PC-9 (cell line): ENCODE measurements at regions not wholly inside any gene's neighbourhood (a gene's known extent, or its start where the extent isn't known, plus 50 kb on each side); places are given as distances from the start of the nearest gene placed in this dataset.
A peak's percentile ranks its signal among the peaks of the same experiment; 100 is the strongest.
"Not testable (repeated sequence)": the region's sequence is repeated elsewhere in the genome, so short reads cannot be mapped to it uniquely, and the experiment has no call there.

Source experiments
- BruUV-seq: library from RNA; stranded (reverse); fragments of 400-500 nt; replicated peaks from 2 replicates; lab custom pipeline; 2021; lab: Mats Ljungman, UMichigan
- CTCF ChIA-PET: fragments of 300-600 bp; sonication (Branson Sonifier 250); formaldehyde crosslinking; loops from one replicate; lab custom pipeline; 2022; ENCODE audit warnings: antibody characterized with exemption; lab: Charles Lee
- POLR2A ChIA-PET: fragments of 300-600 bp; sonication (Branson Sonifier 250); formaldehyde crosslinking; loops from one replicate; lab custom pipeline; 2022; ENCODE audit warnings: antibody characterized with exemption; ENCODE audit not compliant: unreplicated experiment; lab: Charles Lee
- DNase-seq, 2 experiments: peaks; one replicate each; pipeline versions ENCODE4 v3.0.0 to v3.0.0-alpha.2; 2015 to 2022; ENCODE audit warnings: mixed read lengths in 1 of 2
- H2AFZ ChIP-seq: fragments of 200-600 bp; sonication (generic); 2 replicates; pipeline ENCODE4 v1.8.1; 2017; ENCODE audit warnings: antibody characterized with exemption
- H3F3A ChIP-seq: fragments of 200-600 bp; sonication (generic); 2 replicates; pipeline ENCODE4 v1.8.1; 2017; ENCODE audit warnings: antibody characterized with exemption, mild to moderate bottlenecking, low read depth; ENCODE audit not compliant: insufficient read depth
- H3K27ac ChIP-seq: fragments of 200-600 bp; sonication (generic); 2 replicates; pipeline ENCODE4 v1.6.1; 2016; ENCODE audit warnings: mixed run types
- H3K27me3 ChIP-seq: fragments of 200-600 bp; sonication (generic); 2 replicates; pipeline ENCODE4 v1.6.1; 2016; ENCODE audit warnings: low read depth, mixed run types; ENCODE audit not compliant: insufficient read depth
- H3K36me3 ChIP-seq: fragments of 200-600 bp; sonication (generic); 2 replicates; pipeline ENCODE4 v1.6.1; 2016; ENCODE audit warnings: low read depth, mixed run types
- H3K4me1 ChIP-seq: fragments of 200-600 bp; sonication (generic); replicated peaks from 2 replicates; pipeline ENCODE4 v1.6.1; 2016; ENCODE audit warnings: mixed run types; ENCODE audit not compliant: insufficient read depth
- H3K4me2 ChIP-seq: fragments of 200-600 bp; sonication (generic); 2 replicates; pipeline ENCODE4 v1.6.1; 2017; ENCODE audit warnings: mixed run types
- H3K4me3 ChIP-seq: fragments of 200-600 bp; sonication (generic); 2 replicates; pipeline ENCODE4 v1.6.1; 2016; ENCODE audit warnings: mixed run types
- H3K79me2 ChIP-seq: fragments of 200-600 bp; sonication (generic); 2 replicates; pipeline ENCODE4 v1.6.1; 2017; ENCODE audit warnings: low read depth, mixed run types
- H3K9me2 ChIP-seq: fragments of 200-600 bp; sonication (generic); 2 replicates; pipeline ENCODE4 v1.8.1; 2017; ENCODE audit warnings: mild to moderate bottlenecking; ENCODE audit not compliant: insufficient read depth
- H3K9me3 ChIP-seq: fragments of 200-600 bp; sonication (generic); 2 replicates; pipeline ENCODE4 v1.8.1; 2016; ENCODE audit warnings: low read depth; ENCODE audit not compliant: insufficient read depth
- H4K20me1 ChIP-seq: fragments of 200-600 bp; sonication (generic); 2 replicates; pipeline ENCODE4 v1.8.1; 2017; ENCODE audit not compliant: insufficient read depth
- intact Hi-C: fragments of 100-400 bp; cut with micrococcal nuclease; formaldehyde crosslinking; loops from one replicate; pipeline ENCODE4 v1.10.0; 2022; ENCODE audit not compliant: unreplicated experiment

DNA sequence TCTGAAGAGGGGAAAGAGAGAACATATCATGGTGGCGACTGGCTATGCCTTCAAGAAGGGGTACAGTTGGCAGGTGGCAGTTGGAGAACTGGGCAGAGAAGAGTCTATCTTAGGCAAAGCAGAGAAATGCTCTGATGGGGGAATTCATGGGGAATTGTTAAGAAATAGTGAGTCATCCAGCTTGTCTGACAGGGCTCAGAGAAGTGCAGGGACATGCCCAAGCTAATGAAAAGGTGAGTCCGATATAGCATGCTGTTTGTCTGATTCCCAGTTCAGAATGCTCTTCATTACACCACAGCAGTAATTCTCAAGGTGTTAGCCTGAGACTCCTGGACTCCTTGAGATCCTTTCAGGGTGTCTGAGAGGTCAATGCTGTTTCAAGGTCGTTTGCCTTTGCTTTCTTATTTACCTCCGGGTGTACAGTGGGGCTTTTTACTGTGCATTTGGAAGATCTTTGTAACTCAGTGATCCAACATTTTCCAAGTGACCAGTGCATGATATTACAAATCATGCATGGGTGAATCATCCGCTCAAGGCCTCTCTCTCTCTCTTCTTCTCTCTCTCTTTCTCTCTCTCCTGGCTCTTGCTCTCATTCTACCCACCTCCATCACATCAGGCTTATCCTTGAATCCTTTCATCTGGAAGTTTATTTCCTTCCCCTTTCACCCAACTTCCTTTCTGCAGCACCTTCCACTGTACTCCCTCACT, 51.5 kb upstream of the PAX8 start:
- Histone ChIP-seq H3F3A (peaks cover 28% of the 10 kb centered on the region), H3K27ac (peak overlapping the region; percentile 57), H3K4me2 (peak overlapping the region; percentile 52), H3K4me1 (peaks cover 41% of the 10 kb centered on the region)
- H3K36me3 ChIP-seq, H2AFZ ChIP-seq, H3K79me2 ChIP-seq, CTCF ChIA-PET, BruUV-seq, H3K27me3 ChIP-seq, H3K9me2 ChIP-seq, H4K20me1 ChIP-seq, H3K9me3 ChIP-seq, H3K4me3 ChIP-seq, intact Hi-C loops: not testable (repeated sequence)
- DNase-seq: peak; percentile 19 to 75
- POLR2A ChIA-PET: interaction anchor here (0.7 kb wide), 1 partner anchor 13 kb away, joined by 3 read pairs; no protein-coding TSS in a partner anchor

DNA sequence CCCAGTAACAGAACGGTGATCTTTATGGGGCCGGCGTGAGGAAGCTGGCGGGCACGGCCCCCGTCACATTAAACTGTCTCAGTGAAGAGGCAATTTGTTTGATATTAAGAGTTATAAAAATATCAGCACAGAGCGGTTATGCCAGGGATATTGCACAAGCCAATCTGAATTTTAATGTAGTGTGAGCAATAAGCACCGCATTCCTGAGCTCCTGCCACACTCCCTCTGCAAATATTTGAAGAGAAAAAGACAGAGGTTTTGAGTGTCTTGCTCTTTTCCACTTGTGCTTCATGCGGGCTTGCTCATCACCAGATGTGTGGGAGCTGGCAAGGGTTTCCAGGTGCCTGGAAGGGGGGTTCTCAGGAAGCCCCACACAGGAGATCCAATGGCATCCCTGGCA, 50.3 kb upstream of the PAX8 start:
- CTCF ChIA-PET, H4K20me1 ChIP-seq, BruUV-seq, H2AFZ ChIP-seq, H3K36me3 ChIP-seq, H3K9me3 ChIP-seq, H3K79me2 ChIP-seq, H3K4me3 ChIP-seq, intact Hi-C loops, POLR2A ChIA-PET, H3K27me3 ChIP-seq, H3K9me2 ChIP-seq: not testable (repeated sequence)
- peaks cover 28% of the 10 kb centered on the region for H3F3A ChIP-seq
- H3K4me1 ChIP-seq: peaks cover 45% of the 10 kb centered on the region
- H3K27ac ChIP-seq: peak overlapping the region; percentile 23; the same call in 1 of the 2 replicates
- DNase-seq: peak in 1 of 2 experiments; percentile 64
- peak overlapping the region; percentile 52; the same call in 1 of the 2 replicates for H3K4me2 ChIP-seq

DNA sequence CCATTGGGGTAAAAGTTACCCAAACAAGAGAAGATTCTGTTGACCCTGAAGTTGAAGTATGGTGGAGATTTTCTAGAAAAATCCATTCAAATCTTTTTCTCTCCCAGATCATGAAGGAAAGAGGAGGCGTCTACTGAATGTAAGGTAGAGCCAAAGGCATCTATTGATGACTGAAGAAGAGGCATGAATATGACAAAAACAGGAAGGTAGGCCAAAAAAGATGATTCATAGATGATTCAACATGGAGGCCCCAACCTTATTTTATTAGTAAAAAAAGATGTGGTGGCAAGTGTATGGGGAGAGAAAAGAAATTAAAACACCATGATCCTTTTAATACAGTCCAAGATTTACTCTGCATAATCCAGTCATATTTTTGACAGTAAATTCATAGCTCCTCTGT, 49.9 kb upstream of the PAX8 start:
- DNase-seq, H3K9me2 ChIP-seq, intact Hi-C loops, H3K36me3 ChIP-seq, H4K20me1 ChIP-seq, H2AFZ ChIP-seq, BruUV-seq, CTCF ChIA-PET, H3K4me3 ChIP-seq, H3K9me3 ChIP-seq, H3K79me2 ChIP-seq, H3K27me3 ChIP-seq, POLR2A ChIA-PET: not testable (repeated sequence)
- H3K4me1 ChIP-seq: peaks cover 45% of the 10 kb centered on the region
- peak overlapping the region; percentile 52 for H3K4me2 ChIP-seq
- peak overlapping the region; percentile 23; the same call in 1 of the 2 replicates for H3K27ac ChIP-seq
- peaks cover 28% of the 10 kb centered on the region for H3F3A ChIP-seq
